GM19351 (cell line): ENCODE measurements at regions not wholly inside any gene's neighbourhood (a gene's known extent, or its start where the extent isn't known, plus 50 kb on each side); places are given as distances from the start of the nearest gene placed in this dataset.
"Not testable (repeated sequence)": the region's sequence is repeated elsewhere in the genome, so short reads cannot be mapped to it uniquely, and the experiment has no call there.

Experiments
- ATAC-seq: cut with Tn5 transposase; IDR thresholded peaks from one replicate; pipeline ENCODE4 v1.9.1; 2021; ENCODE audit warnings: mild to moderate bottlenecking, moderate library complexity; ENCODE audit not compliant: unreplicated experiment

DNA sequence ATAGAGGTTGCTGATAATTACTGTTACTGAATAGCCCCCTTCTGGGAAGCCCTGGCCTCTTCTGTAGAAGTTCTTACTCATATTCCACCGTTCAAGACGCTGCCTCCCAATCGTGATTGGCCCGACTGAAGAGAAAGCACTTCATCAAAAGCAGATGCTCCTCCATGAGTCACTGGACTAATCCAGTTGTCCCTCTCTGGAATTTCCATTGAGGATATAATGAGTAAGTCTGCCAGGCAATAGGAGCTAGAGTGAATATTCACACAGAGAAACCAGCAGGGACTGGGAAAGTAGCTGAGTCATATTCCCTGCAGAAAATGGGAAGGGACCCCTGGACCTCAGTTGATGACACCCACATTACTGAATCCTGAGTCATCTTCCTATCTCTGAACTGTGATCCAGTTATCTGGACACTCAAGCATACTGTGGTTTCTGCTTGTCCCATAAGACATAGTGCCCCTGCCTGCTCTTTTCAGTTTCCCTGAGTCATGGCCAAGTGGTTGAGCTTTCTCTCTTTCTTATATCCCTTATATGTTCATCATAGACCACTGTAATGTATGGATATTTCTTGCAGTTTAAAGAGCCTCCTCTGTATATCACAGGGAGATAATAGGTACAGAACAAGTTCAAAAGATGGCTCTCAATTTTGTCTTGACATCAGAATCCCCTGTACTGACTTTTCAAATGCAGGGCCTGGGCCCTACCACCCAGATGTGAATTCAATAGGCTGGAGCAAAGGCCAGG, 151.2 kb upstream of the CDIN1 start:
- ATAC-seq = no peak

DNA sequence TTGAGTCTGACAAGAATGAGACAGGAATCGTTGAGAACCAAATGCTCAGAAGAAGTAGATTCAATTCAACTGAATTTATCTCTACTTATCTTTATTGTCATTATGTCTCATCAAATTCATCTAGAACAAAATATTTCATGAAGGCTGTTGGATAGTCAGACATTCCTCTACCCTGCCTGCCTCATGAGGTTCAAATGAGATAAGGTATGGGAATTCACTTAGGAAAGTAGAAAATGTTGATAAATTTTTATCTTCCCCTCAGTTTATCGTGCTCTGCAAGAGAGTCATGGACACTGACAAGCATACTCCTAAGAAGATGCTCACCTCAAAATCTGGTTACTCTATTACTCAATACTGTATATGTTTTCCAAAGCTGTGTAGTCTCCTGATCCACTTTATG, 149.7 kb upstream of the CDIN1 start:
- ATAC-seq = no peak

DNA sequence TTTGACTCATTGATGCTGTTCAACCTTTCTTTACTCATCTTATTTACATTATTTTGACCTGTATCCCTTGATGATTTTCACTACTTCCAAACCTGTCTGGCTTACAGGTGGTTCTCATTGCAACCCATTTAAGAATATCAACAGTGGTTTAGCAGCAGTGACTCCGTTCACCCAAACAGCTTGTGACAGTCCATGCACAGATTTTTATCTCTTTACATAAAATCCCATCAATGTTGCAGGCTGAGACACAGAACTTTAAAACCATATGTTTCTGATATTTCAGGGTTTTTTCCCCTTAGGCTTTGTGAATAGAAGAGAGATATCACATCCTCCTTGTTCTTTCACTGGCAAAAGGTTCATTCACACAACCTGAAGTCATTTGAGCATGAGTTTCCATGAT, 149.1 kb upstream of the CDIN1 start:
- ATAC-seq = no peak

- ATAC-seq = no peak
Observed at GRCh38 chr15:36430726-36431265, 148.6 kb upstream of the CDIN1 start.

- ATAC-seq = no peak
Observed at GRCh38 chr15:36432161-36432560, 147.3 kb upstream of the CDIN1 start.

- ATAC-seq = no peak
Observed at GRCh38 chr15:36434177-36434576, 145.2 kb upstream of the CDIN1 start.

DNA sequence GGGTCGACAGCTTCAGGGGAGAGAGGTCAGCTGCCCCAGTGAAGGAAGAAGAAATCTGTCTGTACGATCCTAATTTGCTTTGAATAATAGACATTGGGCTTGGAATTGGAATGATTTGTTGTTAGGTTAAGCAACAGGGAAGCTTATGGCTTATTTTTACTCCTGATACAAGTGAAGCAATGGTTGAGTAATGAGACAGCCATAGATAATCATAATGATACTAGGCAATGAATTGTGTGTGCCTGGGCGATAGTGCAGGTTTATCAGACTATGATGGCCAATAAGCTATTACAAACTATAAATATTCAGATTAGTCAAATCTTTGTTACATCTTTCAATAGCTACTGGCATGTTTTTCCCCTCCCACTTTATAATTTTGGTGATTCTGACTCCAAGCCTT, 140.9 kb upstream of the CDIN1 start:
- ATAC-seq = no peak

DNA sequence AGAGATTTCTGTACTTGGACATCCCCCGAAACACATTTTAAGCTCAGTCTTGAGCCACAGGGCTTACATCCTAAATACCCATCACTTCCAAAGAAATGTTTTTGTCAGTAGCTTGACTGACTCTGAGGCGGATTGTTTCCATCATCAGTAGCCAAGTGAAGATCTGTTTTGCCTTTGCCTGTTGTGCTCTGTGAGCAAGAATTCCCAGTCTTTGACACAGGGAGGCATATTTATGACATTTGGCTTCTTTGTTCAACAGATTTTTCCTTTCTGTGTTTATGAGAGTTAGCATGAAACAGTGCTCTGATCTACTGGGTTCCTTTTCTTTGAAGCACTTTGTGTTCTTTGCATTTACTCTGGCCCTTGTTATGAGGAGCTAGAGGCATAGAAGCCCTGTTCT, 132.1 kb upstream of the CDIN1 start:
- ATAC-seq = no peak

GRCh38 chr15:36448418-36448817, 131.0 kb upstream of the CDIN1 start:
- no peak for ATAC-seq

DNA sequence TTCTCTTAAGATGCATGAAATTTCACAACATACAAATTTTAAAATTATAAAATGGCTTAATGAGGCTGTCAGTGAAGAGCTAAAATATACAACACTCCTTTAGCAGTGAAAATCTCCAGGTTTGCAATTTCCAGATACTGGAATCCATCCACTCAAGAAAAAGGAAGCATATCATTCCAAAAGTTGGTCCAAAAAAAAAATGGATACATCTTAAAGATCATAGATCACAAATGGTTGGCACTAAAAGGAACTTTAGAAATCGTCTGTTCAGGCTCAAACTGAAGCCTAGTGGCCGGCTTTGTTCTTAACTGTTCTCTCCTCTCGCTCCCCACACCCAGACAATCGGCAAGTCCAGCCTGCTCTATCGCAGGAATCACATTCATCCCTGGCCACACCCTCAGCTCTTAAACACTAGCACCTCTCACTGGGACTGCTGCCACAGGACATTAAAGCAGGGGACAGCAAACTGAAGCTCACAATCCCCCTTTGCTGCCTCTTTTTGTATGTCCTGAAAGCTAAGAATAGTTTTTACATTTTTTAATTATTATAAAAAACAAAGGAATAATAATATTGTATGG, 130.3 kb upstream of the CDIN1 start:
- no peak for ATAC-seq

DNA sequence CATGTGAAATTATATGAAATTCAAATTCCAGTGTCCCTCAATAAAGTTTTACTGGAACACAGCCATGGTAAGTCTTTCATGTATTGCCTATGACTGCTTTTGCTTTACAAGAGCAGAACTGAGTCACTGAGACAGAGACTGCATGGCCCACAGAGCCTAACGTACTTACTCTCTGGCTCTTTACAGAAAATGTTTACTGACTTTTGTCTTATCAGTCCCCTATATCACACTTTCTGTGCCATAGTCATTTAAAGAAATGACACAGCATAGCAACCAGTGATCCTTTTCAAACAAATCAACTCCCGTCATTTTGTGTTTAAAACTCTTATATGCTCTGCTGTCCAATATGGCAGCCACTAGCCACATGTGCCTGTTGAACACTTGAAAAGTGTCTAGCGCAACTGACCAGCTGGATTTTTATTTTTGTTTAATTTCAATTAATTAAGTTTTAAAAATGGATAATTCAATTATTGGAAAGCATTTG, 129.7 kb upstream of the CDIN1 start:
- no peak for ATAC-seq

DNA sequence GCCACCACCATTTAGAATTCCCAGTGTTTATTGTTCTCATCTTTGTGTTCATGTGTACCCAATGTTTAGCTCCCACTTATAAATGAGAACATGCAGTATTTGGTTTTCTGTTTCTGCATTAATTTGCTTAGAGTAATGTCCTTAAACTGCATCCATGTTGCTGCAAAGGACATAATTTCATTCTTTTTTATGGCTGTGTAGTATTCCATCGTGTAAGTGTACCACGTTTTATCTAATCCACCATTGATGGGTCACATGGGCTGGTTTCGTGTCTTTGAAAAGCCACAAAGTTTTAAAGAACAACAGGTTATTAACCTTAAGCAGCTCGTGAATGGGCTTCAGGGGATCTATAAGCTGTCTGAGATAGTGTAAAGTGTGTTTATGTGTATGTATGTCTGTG, 125.2 kb upstream of the CDIN1 start:
- ATAC-seq = not testable (repeated sequence)

DNA sequence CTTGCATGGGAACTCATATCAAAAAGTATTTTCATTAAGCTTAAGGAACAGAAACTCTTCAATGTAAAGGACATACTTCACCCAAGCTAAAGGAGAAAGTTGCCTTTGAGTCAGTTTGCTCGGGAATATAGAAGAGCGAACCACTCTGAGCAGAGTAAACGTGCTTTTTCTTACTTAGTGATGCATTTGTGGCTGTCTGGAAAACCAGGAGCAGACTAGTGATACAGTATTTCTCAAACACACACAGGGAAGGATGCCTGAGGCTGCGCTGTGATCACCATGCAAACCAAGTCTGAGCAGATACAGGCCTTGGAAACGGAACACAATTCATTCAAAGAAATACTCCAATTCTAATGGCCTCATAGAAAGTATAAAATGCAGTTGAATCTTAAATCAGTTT, 121.0 kb upstream of the CDIN1 start:
- ATAC-seq = no peak

- ATAC-seq = no peak
Observed at GRCh38 chr15:36465304-36465703, 114.1 kb upstream of the CDIN1 start.

GRCh38 chr15:36468746-36469145, 110.7 kb upstream of the CDIN1 start:
- ATAC-seq = no peak

DNA sequence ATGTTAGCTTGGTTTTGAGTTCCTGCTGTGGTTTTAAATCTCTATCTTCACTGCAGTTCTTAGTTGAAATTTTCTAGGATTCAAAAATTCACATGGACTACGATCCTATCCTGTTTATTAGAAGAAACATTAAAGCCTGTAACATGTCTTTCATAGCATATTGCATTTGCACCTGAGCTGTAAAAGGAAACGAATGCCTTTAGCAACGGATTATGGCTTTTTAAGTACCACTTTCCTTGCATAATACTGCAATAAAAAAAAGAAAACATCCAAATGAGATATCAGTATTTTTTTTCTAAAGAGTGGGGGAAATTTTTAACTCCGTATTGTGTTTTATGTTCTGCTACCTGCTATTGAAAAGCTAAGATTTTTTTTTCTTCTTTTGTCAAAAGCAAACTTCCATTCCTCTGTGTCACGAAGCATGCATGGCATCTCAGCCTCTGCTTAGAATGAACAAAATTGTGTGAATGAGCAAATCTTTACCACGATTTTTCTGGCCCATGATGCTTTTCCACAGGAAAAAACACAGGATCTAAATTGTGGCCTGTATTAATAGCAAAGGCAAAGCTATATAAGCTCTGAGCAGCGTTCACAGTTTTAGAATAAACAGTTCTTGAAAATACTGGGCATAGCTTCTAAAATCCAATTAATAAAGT, 110.0 kb upstream of the CDIN1 start:
- no peak for ATAC-seq

DNA sequence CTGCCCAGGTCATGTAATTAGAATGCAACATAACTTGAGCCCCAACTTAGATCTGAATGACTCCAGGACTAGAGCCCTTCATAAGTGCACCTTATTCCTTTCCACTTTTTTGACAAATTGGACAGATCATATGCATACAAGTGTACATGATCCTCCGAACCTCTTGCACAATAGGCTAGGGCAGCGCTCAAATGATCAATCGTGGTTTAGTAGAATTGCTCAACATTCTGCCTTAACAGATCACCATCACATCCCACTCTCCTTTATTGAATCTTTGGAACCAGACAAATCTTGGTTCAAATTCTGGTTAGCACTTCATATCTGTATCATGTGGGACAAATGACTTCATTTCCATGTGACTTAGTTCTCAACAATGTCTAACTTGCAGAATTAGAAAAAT, 106.8 kb upstream of the CDIN1 start:
- ATAC-seq = no peak

GRCh38 chr15:36478561-36478960, 100.9 kb upstream of the CDIN1 start:
- ATAC-seq = no peak

GRCh38 chr15:36479200-36479896, 100.1 kb upstream of the CDIN1 start:
- ATAC-seq = no peak

- no peak for ATAC-seq
Observed at GRCh38 chr15:36481156-36481555, 98.3 kb upstream of the CDIN1 start.

- no peak for ATAC-seq
Observed at GRCh38 chr15:36483409-36483808, 96.0 kb upstream of the CDIN1 start.
